ENCODE measurements at regions not wholly inside any gene's neighbourhood (a gene's known extent, or its start where the extent isn't known, plus 50 kb on each side); places are given as distances from the start of the nearest gene placed in this dataset.

- Histone ChIP-seq H3K36me3 (no peaks in the 10 kb centered on the region), H3K27ac (no peak overlapping the region), H3K9me3 (peaks cover 0 to 18% (median 3%) of the 10 kb centered on the region in 12 donors), H3K4me1 (no peaks in the 10 kb centered on the region), H3K4me3 (no peak overlapping the region), H3K27me3 (no peaks in the 10 kb centered on the region)
- intact Hi-C loops (cut with DNase I) = no loop called here
- ATAC-seq = no peak
- no peak for DNase-seq
- TF ChIP-seq POLR2A (IDR thresholded peaks at IDR 0.05) (no peak), CTCF (IDR thresholded peaks at IDR 0.05) (no peak)
These were observed 635.3 kb downstream of the EDEM1 start for GRCh38 chr3:5822843-5823242.

- Histone ChIP-seq H3K27me3 (no peaks in the 10 kb centered on the region), H3K9me3 (peaks cover 0 to 36% (median 3%) of the 10 kb centered on the region in 12 donors), H3K36me3 (no peaks in the 10 kb centered on the region), H3K4me1 (no peaks in the 10 kb centered on the region), H3K4me3 (no peak overlapping the region), H3K27ac (no peak overlapping the region)
- ATAC-seq = no peak
- no peak for DNase-seq
- intact Hi-C loops (cut with DNase I) = no loop called here
- TF ChIP-seq CTCF (IDR thresholded peaks at IDR 0.05) = no peak
- no peak for TF ChIP-seq POLR2A (IDR thresholded peaks at IDR 0.05)
- 44 to 65% (median 56%) methylated on average over 2 of the region's 2 CpGs for WGBS, 4 donors
These were observed 639.0 kb downstream of the EDEM1 start for GRCh38 chr3:5826467-5826866.

- Histone ChIP-seq H3K4me1 (no peaks in the 10 kb centered on the region), H3K4me3 (no peak overlapping the region), H3K27ac (no peak overlapping the region), H3K9me3 (peaks cover 0 to 36% (median 3%) of the 10 kb centered on the region in 12 donors), H3K27me3 (no peaks in the 10 kb centered on the region), H3K36me3 (no peaks in the 10 kb centered on the region)
- WGBS, 4 donors = 73 to 86% (median 77%) methylated on average over 2 of the region's 2 CpGs
- no peak for DNase-seq
- no peak for TF ChIP-seq POLR2A (IDR thresholded peaks at IDR 0.05)
- TF ChIP-seq CTCF (IDR thresholded peaks at IDR 0.05) = no peak
- no peak for ATAC-seq
- intact Hi-C loops (cut with DNase I) = no loop called here
These were observed 640.7 kb downstream of the EDEM1 start for GRCh38 chr3:5828251-5828650.

- H3K9me3 ChIP-seq = peaks cover 0 to 4% (median 0%) of the 10 kb centered on the region in 12 donors
- H3K4me3 ChIP-seq = no peak overlapping the region
- TF ChIP-seq CTCF (IDR thresholded peaks at IDR 0.05) (no peak), POLR2A (IDR thresholded peaks at IDR 0.05) (no peak)
- DNase-seq (no peak), ATAC-seq (no peak)
- no peaks in the 10 kb centered on the region for H3K27me3 ChIP-seq
- intact Hi-C loops (cut with DNase I) = no loop called here
- no peaks in the 10 kb centered on the region for H3K4me1 ChIP-seq
- H3K27ac ChIP-seq = no peak overlapping the region
- H3K36me3 ChIP-seq = no peaks in the 10 kb centered on the region
- 65 to 75% (median 68%) methylated on average over 3 of the region's 3 CpGs for WGBS, 4 donors
These were observed 652.5 kb downstream of the EDEM1 start for GRCh38 chr3:5840056-5840455.
